Astrocyte of the spinal cord (primary cell): ENCODE measurements at regions not wholly inside any gene's neighbourhood (a gene's known extent, or its start where the extent isn't known, plus 50 kb on each side); places are given as distances from the start of the nearest gene placed in this dataset.

Experiments
- DNase-seq: peaks from one replicate; pipeline ENCODE4 v3.0.0; 2011; ENCODE audit warnings: low read depth, low spot score
- H3K4me3 ChIP-seq: 2 replicates; pipeline ENCODE4 v1.5.1; 2011; ENCODE audit warnings: low read depth, mild to moderate bottlenecking, low read length, moderate library complexity
- in situ Hi-C: cut with HindIII; loops from 2 replicates; pipeline ENCODE4 v1.10.0; 2017; ENCODE audit warnings: low sequenced_read_pairs
- TF ChIP-seq, protein P1 (sequence below): IDR thresholded peaks from 2 replicates; pipeline ENCODE4 v1.5.1; 2012; ENCODE audit warnings: low read depth, mild to moderate bottlenecking, low read length, inconsistent platforms

DNA sequence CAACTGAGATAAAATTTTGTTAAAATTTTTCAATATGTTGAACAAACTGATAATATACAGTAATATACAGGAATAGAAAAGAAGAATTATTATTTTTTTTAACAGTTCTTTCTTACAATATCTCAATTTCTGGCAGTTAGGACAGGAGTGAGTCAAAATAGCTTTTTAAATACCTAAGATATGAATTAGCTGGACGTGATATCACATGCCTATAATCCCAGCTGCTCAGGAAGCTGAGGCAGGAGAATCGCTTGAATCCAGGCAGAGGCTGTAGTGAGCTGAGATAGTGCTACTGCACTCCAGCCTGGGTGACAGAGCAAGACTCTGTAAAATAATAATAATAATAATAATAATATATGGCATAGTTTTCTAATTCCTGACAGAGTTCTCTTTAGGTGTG, 1039.3 kb downstream of the STPG2 start:
- H3K4me3 ChIP-seq: no peak overlapping the region
- no peak for DNase-seq
- TF ChIP-seq, protein P1, sequence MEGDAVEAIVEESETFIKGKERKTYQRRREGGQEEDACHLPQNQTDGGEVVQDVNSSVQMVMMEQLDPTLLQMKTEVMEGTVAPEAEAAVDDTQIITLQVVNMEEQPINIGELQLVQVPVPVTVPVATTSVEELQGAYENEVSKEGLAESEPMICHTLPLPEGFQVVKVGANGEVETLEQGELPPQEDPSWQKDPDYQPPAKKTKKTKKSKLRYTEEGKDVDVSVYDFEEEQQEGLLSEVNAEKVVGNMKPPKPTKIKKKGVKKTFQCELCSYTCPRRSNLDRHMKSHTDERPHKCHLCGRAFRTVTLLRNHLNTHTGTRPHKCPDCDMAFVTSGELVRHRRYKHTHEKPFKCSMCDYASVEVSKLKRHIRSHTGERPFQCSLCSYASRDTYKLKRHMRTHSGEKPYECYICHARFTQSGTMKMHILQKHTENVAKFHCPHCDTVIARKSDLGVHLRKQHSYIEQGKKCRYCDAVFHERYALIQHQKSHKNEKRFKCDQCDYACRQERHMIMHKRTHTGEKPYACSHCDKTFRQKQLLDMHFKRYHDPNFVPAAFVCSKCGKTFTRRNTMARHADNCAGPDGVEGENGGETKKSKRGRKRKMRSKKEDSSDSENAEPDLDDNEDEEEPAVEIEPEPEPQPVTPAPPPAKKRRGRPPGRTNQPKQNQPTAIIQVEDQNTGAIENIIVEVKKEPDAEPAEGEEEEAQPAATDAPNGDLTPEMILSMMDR: no peak
- in situ Hi-C loops: no loop called here

DNA sequence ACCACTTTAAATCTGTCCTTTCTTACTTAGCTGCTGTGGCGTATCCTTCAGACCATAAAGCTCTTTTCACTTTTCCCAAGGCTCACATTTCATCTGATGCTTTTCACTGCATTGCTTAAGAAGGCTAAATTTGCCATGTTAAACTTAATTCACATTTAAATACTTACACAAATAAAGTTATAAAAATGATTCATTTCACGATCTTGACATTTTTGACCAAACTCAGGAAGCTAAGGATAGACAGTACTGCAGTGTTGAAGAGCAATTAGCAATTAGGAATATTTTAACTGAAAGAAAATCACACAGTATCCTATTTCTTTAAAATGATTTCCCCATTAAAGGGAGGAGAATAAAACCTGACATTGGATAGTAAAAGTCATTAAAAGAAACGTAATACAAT, 1038.6 kb downstream of the STPG2 start:
- TF ChIP-seq, protein P1: no peak
- H3K4me3 ChIP-seq: no peak overlapping the region
- no peak for DNase-seq
- in situ Hi-C loops: no loop called here

DNA sequence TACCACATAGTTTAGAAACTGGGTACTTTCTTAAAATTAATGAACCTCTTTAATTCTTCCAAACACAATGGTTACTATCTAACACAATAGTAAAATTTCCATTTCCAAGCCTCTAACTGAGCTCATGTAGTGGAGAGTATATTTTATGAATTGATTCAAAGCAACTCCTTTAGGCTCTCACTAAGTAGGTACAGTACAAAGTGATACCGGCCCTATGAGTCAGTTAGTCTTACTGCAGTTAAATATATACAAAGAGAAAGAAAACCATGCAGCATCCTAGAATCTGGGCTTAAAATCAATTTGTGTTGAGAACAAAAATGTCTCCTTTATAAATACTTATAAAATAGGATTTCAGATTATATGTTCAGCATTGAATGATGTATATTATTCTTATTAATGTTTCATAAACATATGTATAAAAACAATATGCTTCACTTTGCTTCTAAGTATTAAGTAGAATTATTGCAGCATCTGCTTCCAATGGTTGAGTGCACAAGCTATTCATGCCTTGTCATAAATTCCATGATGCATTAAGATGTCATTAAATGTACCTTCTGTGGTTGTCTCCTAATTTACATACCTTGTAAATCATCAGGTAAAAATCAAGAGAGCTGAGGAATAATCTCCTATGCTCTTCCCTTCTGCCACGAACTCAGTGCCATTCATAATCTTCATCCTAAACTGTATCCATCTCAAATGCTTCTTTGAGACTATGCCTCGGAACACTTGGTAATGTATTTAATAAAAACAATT, 1037.8 kb downstream of the STPG2 start:
- peak; percentile 2 for DNase-seq
- TF ChIP-seq, protein P1: no peak
- no peak overlapping the region for H3K4me3 ChIP-seq
- in situ Hi-C loops: no loop called here

DNA sequence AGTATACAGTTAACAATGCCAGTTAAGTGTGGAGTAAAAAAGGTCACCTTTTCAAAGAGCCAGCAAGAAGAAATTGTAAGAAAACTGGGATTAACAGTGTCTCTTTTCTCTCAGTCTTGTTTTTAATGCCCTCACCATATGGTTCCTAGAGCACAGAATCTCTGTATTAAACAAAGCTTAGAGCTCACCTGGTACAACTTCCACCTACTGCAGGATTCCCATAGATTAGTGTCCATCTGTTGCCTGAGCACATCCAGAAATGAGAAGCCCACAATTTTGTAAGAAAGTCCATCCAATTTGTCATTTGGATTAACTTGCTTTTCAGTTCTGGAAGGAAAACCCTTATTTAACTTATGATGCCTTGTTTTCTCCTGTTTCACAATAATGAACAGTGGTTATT, 1037.1 kb downstream of the STPG2 start:
- no peak for DNase-seq
- in situ Hi-C loops: no loop called here
- H3K4me3 ChIP-seq: no peak overlapping the region
- TF ChIP-seq, protein P1: no peak

DNA sequence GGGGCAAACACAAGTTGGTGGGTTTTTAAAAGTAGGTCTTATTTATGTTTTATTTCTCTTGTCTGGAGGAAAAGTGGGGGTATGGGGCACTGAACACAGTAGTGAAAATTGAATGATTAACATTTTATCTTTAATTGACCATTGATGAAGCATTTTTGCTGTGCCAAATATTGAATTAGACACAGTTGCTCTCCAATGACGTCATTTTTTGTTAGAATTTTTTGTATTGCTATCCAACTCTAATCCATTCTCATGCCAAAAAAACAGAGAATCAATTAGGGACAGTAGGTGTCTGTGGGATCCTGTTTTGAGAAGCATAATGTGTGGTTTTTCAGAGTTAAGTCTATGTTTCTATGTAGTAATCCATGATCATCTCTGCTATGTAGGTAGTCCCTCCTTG, 1032.8 kb downstream of the STPG2 start:
- no peak overlapping the region for H3K4me3 ChIP-seq
- in situ Hi-C loops: no loop called here
- TF ChIP-seq, protein P1: no peak
- DNase-seq: no peak

DNA sequence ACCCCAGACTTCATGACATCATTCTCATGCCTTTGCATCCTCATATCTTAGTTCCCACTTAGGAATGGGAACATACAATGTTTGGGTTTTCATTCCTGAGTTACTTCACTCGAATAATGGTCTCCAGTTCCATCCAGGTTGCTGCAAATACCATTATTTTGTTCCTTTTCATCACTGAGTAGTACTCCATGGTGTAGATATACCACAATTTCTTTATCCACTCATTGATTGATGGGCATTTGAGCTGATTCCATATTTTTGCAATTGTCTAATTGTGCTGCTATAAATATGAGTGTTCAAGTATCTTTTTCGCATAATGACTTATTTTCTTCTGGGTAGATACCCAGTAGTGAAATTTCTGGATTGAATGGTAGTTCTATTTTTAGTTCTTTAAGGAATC, 1026.8 kb downstream of the STPG2 start:
- no peak overlapping the region for H3K4me3 ChIP-seq
- TF ChIP-seq, protein P1: no peak
- no peak for DNase-seq
- in situ Hi-C loops: no loop called here

DNA sequence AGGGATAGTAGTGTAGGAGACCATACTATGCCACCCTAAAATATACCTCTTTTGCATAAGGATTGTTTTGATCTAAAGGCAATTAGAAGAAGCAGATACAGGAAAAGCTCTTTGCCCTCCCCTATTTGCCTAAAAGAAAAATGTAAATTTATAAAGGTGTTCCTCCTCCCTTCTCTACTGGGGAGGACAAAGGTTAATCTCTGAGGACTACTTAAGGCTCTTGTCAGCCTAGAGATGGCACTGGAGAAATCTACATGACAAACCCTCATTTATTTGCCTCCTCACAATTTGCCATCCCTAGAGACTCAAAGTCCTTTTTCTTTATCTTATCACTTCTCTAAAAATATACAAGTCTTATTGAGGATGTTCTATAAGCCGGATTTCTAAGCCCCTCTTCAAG, 1021.8 kb downstream of the STPG2 start:
- in situ Hi-C loops: no loop called here
- TF ChIP-seq, protein P1: no peak
- H3K4me3 ChIP-seq: no peak overlapping the region
- no peak for DNase-seq
